K562 (cell line): ENCODE measurements at regions not wholly inside any gene's neighbourhood (a gene's known extent, or its start where the extent isn't known, plus 50 kb on each side); places are given as distances from the start of the nearest gene placed in this dataset.

Source experiments
- CHD1 ChIP-seq: fragments of 200-600 bp; sonication (generic); IDR thresholded peaks from one replicate; pipeline ENCODE4 v1.6.1; 2012; ENCODE audit warnings: mild to moderate bottlenecking, moderate library complexity, low read length, inconsistent platforms
- CTCF ChIP-seq, 3 experiments: IDR thresholded peaks in 2 of 3; conservative IDR thresholded peaks in 1 of 3; 2 replicates each; pipeline ENCODE4 v1.5.1; 2011 to 2012; ENCODE audit warnings: low read length in 3 of 3, mild to moderate bottlenecking in 3 of 3, control low read depth in 2 of 3, improper control_type of control experiment in 1 of 3, inconsistent platforms in 1 of 3, low read depth in 1 of 3, mixed read lengths in 1 of 3, moderate library complexity in 1 of 3; ENCODE audit not compliant: insufficient read depth in 2 of 3
- MXI1 ChIP-seq: IDR thresholded peaks from 2 replicates; pipeline ENCODE4 v1.6.1; 2011; ENCODE audit warnings: low read depth, mild to moderate bottlenecking, improper control_type of control experiment, low read length
- TAF1 ChIP-seq: IDR thresholded peaks from 2 replicates; pipeline ENCODE4 v1.6.1; 2011; ENCODE audit warnings: mild to moderate bottlenecking, low read length, moderate library complexity; ENCODE audit not compliant: insufficient read depth, control insufficient read depth, severe bottlenecking; ENCODE audit errors: extremely low read depth
- TCF7 ChIP-seq: sonication (generic); IDR thresholded peaks from 2 replicates; pipeline ENCODE4 v1.6.1; 2016; ENCODE audit warnings: antibody characterized with exemption, borderline replicate concordance
- ZNF780A ChIP-seq: fragments of 250-450 bp; sonication (Bioruptor Pico); IDR thresholded peaks from 2 replicates; pipeline ENCODE4 v1.5.0; 2021; ENCODE audit warnings: mild to moderate bottlenecking
- TF ChIP-seq, protein P1 (sequence below), 2 experiments: fragments of 450-650 bp in 1 of 2; sonication (generic) in 1 of 2; formaldehyde crosslinking in 1 of 2; IDR thresholded peaks; 2 replicates each; pipeline versions ENCODE4 v1.7.1 to v1.9.0; 2016 to 2022; ENCODE audit warnings: inconsistent platforms in 1 of 2, mild to moderate bottlenecking in 1 of 2, missing genetic modification reagents in 1 of 2

- TF ChIP-seq, protein P1, sequence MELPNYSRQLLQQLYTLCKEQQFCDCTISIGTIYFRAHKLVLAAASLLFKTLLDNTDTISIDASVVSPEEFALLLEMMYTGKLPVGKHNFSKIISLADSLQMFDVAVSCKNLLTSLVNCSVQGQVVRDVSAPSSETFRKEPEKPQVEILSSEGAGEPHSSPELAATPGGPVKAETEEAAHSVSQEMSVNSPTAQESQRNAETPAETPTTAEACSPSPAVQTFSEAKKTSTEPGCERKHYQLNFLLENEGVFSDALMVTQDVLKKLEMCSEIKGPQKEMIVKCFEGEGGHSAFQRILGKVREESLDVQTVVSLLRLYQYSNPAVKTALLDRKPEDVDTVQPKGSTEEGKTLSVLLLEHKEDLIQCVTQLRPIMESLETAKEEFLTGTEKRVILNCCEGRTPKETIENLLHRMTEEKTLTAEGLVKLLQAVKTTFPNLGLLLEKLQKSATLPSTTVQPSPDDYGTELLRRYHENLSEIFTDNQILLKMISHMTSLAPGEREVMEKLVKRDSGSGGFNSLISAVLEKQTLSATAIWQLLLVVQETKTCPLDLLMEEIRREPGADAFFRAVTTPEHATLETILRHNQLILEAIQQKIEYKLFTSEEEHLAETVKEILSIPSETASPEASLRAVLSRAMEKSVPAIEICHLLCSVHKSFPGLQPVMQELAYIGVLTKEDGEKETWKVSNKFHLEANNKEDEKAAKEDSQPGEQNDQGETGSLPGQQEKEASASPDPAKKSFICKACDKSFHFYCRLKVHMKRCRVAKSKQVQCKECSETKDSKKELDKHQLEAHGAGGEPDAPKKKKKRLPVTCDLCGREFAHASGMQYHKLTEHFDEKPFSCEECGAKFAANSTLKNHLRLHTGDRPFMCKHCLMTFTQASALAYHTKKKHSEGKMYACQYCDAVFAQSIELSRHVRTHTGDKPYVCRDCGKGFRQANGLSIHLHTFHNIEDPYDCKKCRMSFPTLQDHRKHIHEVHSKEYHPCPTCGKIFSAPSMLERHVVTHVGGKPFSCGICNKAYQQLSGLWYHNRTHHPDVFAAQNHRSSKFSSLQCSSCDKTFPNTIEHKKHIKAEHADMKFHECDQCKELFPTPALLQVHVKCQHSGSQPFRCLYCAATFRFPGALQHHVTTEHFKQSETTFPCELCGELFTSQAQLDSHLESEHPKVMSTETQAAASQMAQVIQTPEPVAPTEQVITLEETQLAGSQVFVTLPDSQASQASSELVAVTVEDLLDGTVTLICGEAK (IDR thresholded peaks at IDR 0.05): no peak
- TF ChIP-seq, protein P1 (CRISPR knock-in tag; IDR thresholded peaks at IDR 0.05): no peak
- no peak for TF ChIP-seq TAF1
- no peak for TF ChIP-seq CHD1
- TF ChIP-seq CTCF (IDR thresholded peaks at IDR 0.05 in 2 of 3, conservative IDR thresholded peaks at IDR 0.05 in 1 of 3; ENCODE audit: insufficient read depth in 2 of 3, low read depth in 1 of 3, low read length in 3 of 3): no peak
- no peak for TF ChIP-seq TCF7
- TF ChIP-seq MXI1: no peak
- no peak for TF ChIP-seq ZNF780A (CRISPR knock-in tag)
Measured at GRCh38 chr14:65281991-65282895, 130.3 kb upstream of the FUT8 start.
